ENCODE measurements at regions not wholly inside any gene's neighbourhood (a gene's known extent, or its start where the extent isn't known, plus 50 kb on each side); places are given as distances from the start of the nearest gene placed in this dataset.

- TF ChIP-seq POLR2A (IDR thresholded peaks at IDR 0.05): no peak
- TF ChIP-seq CTCF (IDR thresholded peaks at IDR 0.05): no peak
Observed at GRCh38 chr3:161657786-161658185, 161.2 kb downstream of the OTOL1 start.

Measured in gastroesophageal sphincter (tissue), 3 donors.